ENCODE measurements at regions not wholly inside any gene's neighbourhood (a gene's known extent, or its start where the extent isn't known, plus 50 kb on each side); places are given as distances from the start of the nearest gene placed in this dataset.

- Histone ChIP-seq H3K9me3 (ENCODE audit: control insufficient read depth, insufficient read depth, low read depth, low read length) (no peaks in the 10 kb centered on the region), H3K36me3 (ENCODE audit: control insufficient read depth, insufficient read depth, low read length) (no peaks in the 10 kb centered on the region), H3K27me3 (ENCODE audit: control insufficient read depth, insufficient read depth, low read length) (no peaks in the 10 kb centered on the region; the same call in 1 of the 2 replicates)
Measured at GRCh38 chrX:85493821-85494220, 114.4 kb upstream of the POF1B start.

GRCh38 chrX:85454295-85454694, 74.8 kb upstream of the POF1B start:
- no peak overlapping the region for H3K4me3 ChIP-seq (ENCODE audit: low read depth, low read length)
- H3K27me3 ChIP-seq (ENCODE audit: control insufficient read depth, insufficient read depth, low read length) = no peaks in the 10 kb centered on the region; the same call in 1 of the 2 replicates
- H3K27ac ChIP-seq (ENCODE audit: low read depth, low read length) = no peak overlapping the region
- H3K9ac ChIP-seq (ENCODE audit: low read length) = no peak overlapping the region
- no peaks in the 10 kb centered on the region for H3K36me3 ChIP-seq (ENCODE audit: control insufficient read depth, insufficient read depth, low read length)
- H3K9me3 ChIP-seq (ENCODE audit: control insufficient read depth, insufficient read depth, low read depth, low read length) = no peaks in the 10 kb centered on the region
- 0 out of 2 replicates have a peak, but pooled peaks cover 3% of the 10 kb centered on the region for H3K4me1 ChIP-seq (ENCODE audit: control insufficient read depth, insufficient read depth, low read length)

More at GRCh38 chrX:85493821-85494220, 114.4 kb upstream of the POF1B start:
- no peak overlapping the region for H3K27ac ChIP-seq (ENCODE audit: low read depth, low read length)
- H3K4me1 ChIP-seq (ENCODE audit: control insufficient read depth, insufficient read depth, low read length) = no peaks in the 10 kb centered on the region
- no peak overlapping the region for H3K9ac ChIP-seq (ENCODE audit: low read length)
- no peak overlapping the region for H3K4me3 ChIP-seq (ENCODE audit: low read depth, low read length)

DNA sequence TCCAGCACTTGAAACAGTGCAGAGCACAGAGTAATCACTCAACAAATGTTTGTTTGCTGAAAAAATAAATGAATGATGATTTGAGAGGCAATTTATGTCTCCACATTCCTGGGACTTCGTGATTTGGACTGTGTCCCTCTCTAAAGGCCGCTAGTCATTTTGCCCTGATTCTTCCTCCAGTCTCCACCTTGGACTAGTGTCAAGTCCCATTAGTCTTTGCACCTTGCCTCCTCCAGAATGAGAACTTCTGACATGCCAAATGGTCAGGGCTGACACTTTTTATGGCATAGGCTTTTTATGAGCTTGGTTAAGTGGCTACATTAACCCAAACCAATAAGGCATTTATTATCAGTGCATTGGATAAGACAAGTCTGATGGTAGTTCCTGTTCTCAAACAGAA, 65.1 kb upstream of the POF1B start:
- H3K27me3 ChIP-seq (ENCODE audit: control insufficient read depth, insufficient read depth, low read length) = no peaks in the 10 kb centered on the region; the same call in 1 of the 2 replicates

More for the DNA sequence above, 65.1 kb upstream of the POF1B start:
- no peak overlapping the region for H3K4me3 ChIP-seq (ENCODE audit: low read depth, low read length)
- no peak overlapping the region for H3K9ac ChIP-seq (ENCODE audit: low read length)
- H3K36me3 ChIP-seq (ENCODE audit: control insufficient read depth, insufficient read depth, low read length) = no peaks in the 10 kb centered on the region
- H3K27ac ChIP-seq (ENCODE audit: low read depth, low read length) = no peak overlapping the region
- H3K4me1 ChIP-seq (ENCODE audit: control insufficient read depth, insufficient read depth, low read length) = no peaks in the 10 kb centered on the region
- peaks cover 44% of the 10 kb centered on the region for H3K9me3 ChIP-seq (ENCODE audit: control insufficient read depth, insufficient read depth, low read depth, low read length)

Measured in HUES6 (cell line).